K562 (cell line): ENCODE measurements at regions not wholly inside any gene's neighbourhood (a gene's known extent, or its start where the extent isn't known, plus 50 kb on each side); places are given as distances from the start of the nearest gene placed in this dataset.

Source experiments
- ATAC-seq: fragments of 200-7000 bp; cut with Tn5 transposase; 3 replicates; pipeline ENCODE4 v1.9.1; 2020; ENCODE audit warnings: moderate library complexity
- BruUV-seq: library from RNA; stranded (reverse); fragments of 400-500 nt; replicated peaks from 2 replicates; lab custom pipeline; 2021; lab: Mats Ljungman, UMichigan
- CTCF ChIA-PET: fragments of 300-600 bp; formaldehyde crosslinking; extraction: SDS; loops from one replicate; lab custom pipeline; 2021; ENCODE audit warnings: low intra/inter-chr PET ratio; lab: Yijun Ruan, JAX
- POLR2A ChIA-PET: fragments of 300-600, 350-650 bp; sonication (Branson Sonifier 250); formaldehyde crosslinking; extraction: SDS; loops from one replicate; lab custom pipeline; 2021; ENCODE audit warnings: antibody characterized with exemption, inconsistent platforms; lab: Yijun Ruan, JAX
- DNase-seq, 4 experiments: peaks; one replicate each; pipeline versions ENCODE4 v3.0.0 to v3.0.0-alpha.2; 2011 to 2018; ENCODE audit warnings: low spot score in 3 of 4, mixed read lengths in 3 of 4; ENCODE audit errors: extremely low read depth in 1 of 4
- FAIRE-seq: peaks from 2 replicates; lab custom pipeline; 2011; peaks lifted over from hg19 to GRCh38; lab: Jason Lieb, UNC
- H2AFZ ChIP-seq: 2 replicates; pipeline ENCODE4 v1.6.0; 2011; ENCODE audit warnings: low read depth, low read length, control low read depth, inconsistent platforms
- H3K27ac ChIP-seq: fragments of 200-600 bp; 3 replicates; pipeline ENCODE4 v1.8.0; 2011; ENCODE audit warnings: low read depth, mild to moderate bottlenecking, control low read depth, inconsistent platforms, low read length, moderate library complexity, mixed read lengths; ENCODE audit errors: extremely low read depth
- H3K27me3 ChIP-seq, 2 experiments: fragments of 300-600 bp in 1 of 2; 2 replicates in 1 of 2; 3 replicates in 1 of 2; pipeline versions ENCODE4 v1.6.0 to v1.8.0; 2011; ENCODE audit warnings: inconsistent platforms in 2 of 2, low read length in 2 of 2, mild to moderate bottlenecking in 1 of 2, mixed read lengths in 1 of 2, moderate library complexity in 1 of 2; ENCODE audit not compliant: control insufficient read depth in 2 of 2, insufficient read depth in 2 of 2
- H3K36me3 ChIP-seq: fragments of 300-600 bp; 3 replicates; pipeline ENCODE4 v1.8.0; 2011; ENCODE audit warnings: mild to moderate bottlenecking, low read length, inconsistent platforms; ENCODE audit not compliant: control insufficient read depth, insufficient read depth
- H3K4me1 ChIP-seq, 2 experiments: fragments of 200-600 bp in 1 of 2; replicated peaks in 1 of 2; 2 replicates in 1 of 2; 3 replicates in 1 of 2; pipeline versions ENCODE4 v1.5.1 to v1.8.0; 2011; ENCODE audit warnings: inconsistent platforms in 2 of 2, low read length in 2 of 2, mild to moderate bottlenecking in 1 of 2, mixed read lengths in 1 of 2, moderate library complexity in 1 of 2; ENCODE audit not compliant: control insufficient read depth in 2 of 2, insufficient read depth in 2 of 2
- H3K4me2 ChIP-seq: 2 replicates; pipeline ENCODE4 v1.6.1; 2011; ENCODE audit warnings: low read length, control low read depth, inconsistent platforms, mixed read lengths; ENCODE audit not compliant: insufficient read depth
- H3K4me3 ChIP-seq: fragments of 200-600 bp; sonication (generic), shearing (Covaris generic); 2 replicates; pipeline ENCODE4 v1.5.1; 2016; ENCODE audit warnings: control low read depth, inconsistent platforms
- H3K79me2 ChIP-seq: fragments of 200-600 bp; 3 replicates; pipeline ENCODE4 v1.8.0; 2011; ENCODE audit warnings: low read length, inconsistent platforms; ENCODE audit not compliant: control insufficient read depth, insufficient read depth
- H3K9ac ChIP-seq, 2 experiments: 2 replicates each; pipeline versions ENCODE4 v1.6.0 to v1.6.1; 2011; ENCODE audit warnings: low read depth in 2 of 2, low read length in 2 of 2, control low read depth in 1 of 2, inconsistent platforms in 1 of 2, mild to moderate bottlenecking in 1 of 2, mixed read lengths in 1 of 2; ENCODE audit not compliant: insufficient read depth in 1 of 2
- H3K9me1 ChIP-seq: one replicate; pipeline ENCODE4 v1.6.0; 2011; ENCODE audit warnings: inconsistent platforms, mild to moderate bottlenecking, low read length, moderate library complexity; ENCODE audit not compliant: control insufficient read depth, insufficient read depth
- H3K9me3 ChIP-seq: replicated peaks from 2 replicates; pipeline ENCODE4 v1.5.1; 2011; ENCODE audit warnings: low read depth, low read length, inconsistent platforms; ENCODE audit not compliant: control insufficient read depth, insufficient read depth
- H4K20me1 ChIP-seq: replicated peaks from 2 replicates; pipeline ENCODE4 v1.6.1; 2011; ENCODE audit warnings: low read length, inconsistent platforms, mixed read lengths; ENCODE audit not compliant: control insufficient read depth, insufficient read depth
- ESRRA ChIP-seq: fragments of 450-650 bp; IDR thresholded peaks from 2 replicates; pipeline ENCODE4 v1.6.1; 2014; ENCODE audit warnings: low read depth, mild to moderate bottlenecking, moderate library complexity, borderline replicate concordance
- FOXJ3 ChIP-seq: sonication (generic); formaldehyde crosslinking; IDR thresholded peaks from 2 replicates; pipeline ENCODE4 v1.4.0; 2020; ENCODE audit warnings: mild to moderate bottlenecking, missing genetic modification reagents
- HES1 ChIP-seq: fragments of 450-650 bp; IDR thresholded peaks from 2 replicates; pipeline ENCODE4 v1.6.1; 2016; ENCODE audit warnings: low read depth, mild to moderate bottlenecking, moderate library complexity
- MBD2 ChIP-seq: sonication (generic); IDR thresholded peaks from 2 replicates; pipeline ENCODE4 v1.6.1; 2016; ENCODE audit warnings: low read depth, borderline replicate concordance
- NR1H2 ChIP-seq: sonication (generic); formaldehyde crosslinking; IDR thresholded peaks from 2 replicates; pipeline ENCODE4 v1.4.0; 2020; ENCODE audit warnings: mild to moderate bottlenecking, missing genetic modification reagents
- PHB ChIP-seq: fragments of 250-450 bp; sonication (Bioruptor Pico); IDR thresholded peaks from 2 replicates; pipeline ENCODE4 v1.5.0; 2021
- POLR2B ChIP-seq: fragments of 450-650 bp; IDR thresholded peaks from 2 replicates; pipeline ENCODE4 v1.6.1; 2018; ENCODE audit warnings: low read depth; ENCODE audit not compliant: partially characterized antibody
- RB1 ChIP-seq: fragments of 450-650 bp; IDR thresholded peaks from 2 replicates; pipeline ENCODE4 v1.6.1; 2017; ENCODE audit warnings: low read depth, mild to moderate bottlenecking
- SAFB ChIP-seq: fragments of 200-400 bp; formaldehyde crosslinking; IDR thresholded peaks from 2 replicates; pipeline ENCODE4 v1.6.1; 2017; ENCODE audit warnings: low read depth, low read length, borderline replicate concordance
- TAF15 ChIP-seq: fragments of 200-400 bp; formaldehyde crosslinking; IDR thresholded peaks from 2 replicates; pipeline ENCODE4 v1.6.1; 2017; ENCODE audit warnings: mild to moderate bottlenecking, low read depth, low read length, moderate library complexity
- USF1 ChIP-seq: sonication (generic); formaldehyde crosslinking; IDR thresholded peaks from 2 replicates; pipeline ENCODE4 v1.9.0; 2022; ENCODE audit warnings: mild to moderate bottlenecking, missing genetic modification reagents
- ZNF277 ChIP-seq: fragments of 250-450 bp; sonication (Bioruptor Pico); IDR thresholded peaks from 2 replicates; pipeline ENCODE4 v1.8.0; 2022; ENCODE audit warnings: inconsistent platforms, mild to moderate bottlenecking, moderate library complexity, borderline replicate concordance
- WGBS: fragments of 100-300 bp; shearing (Covaris generic); methylation state at CpG from one replicate; pipeline ENCODE4 v1.1.6; 2016; ENCODE audit warnings: low coverage, mixed read lengths; ENCODE audit not compliant: insufficient coverage; ENCODE audit errors: missing lambda C conversion rate; 5-methylcytosine and 5-hydroxymethylcytosine counted together
- in situ Hi-C: fragments of 300-500 bp; cut with MboI; formaldehyde crosslinking; loops from 4 replicates; pipeline ENCODE4 v1.15.0; 2018; ENCODE audit warnings: inconsistent platforms, mixed read lengths
- intact Hi-C: fragments of 100-400 bp; cut with micrococcal nuclease; formaldehyde crosslinking; loops from 2 replicates; pipeline ENCODE4 v1.14.2; 2022

- in situ Hi-C loops = loop anchor here (25.0 kb wide), 1 partner anchor 247 kb away; no protein-coding TSS in a partner anchor
- Histone ChIP-seq H2AFZ (no peak overlapping the region), H3K9me3 (no peaks in the 10 kb centered on the region), H3K4me3 (no peak overlapping the region), H3K79me2 (no peaks in the 10 kb centered on the region), H3K27me3 (no peaks in the 10 kb centered on the region), H4K20me1 (no peaks in the 10 kb centered on the region), H3K36me3 (no peaks in the 10 kb centered on the region), H3K9ac (no peak overlapping the region), H3K27ac (no peak overlapping the region), H3K4me2 (no peak overlapping the region), H3K9me1 (no peaks in the 10 kb centered on the region), H3K4me1 (no peaks in the 10 kb centered on the region)
- WGBS = 0% methylated on average over 3 of the region's 3 CpGs
- no peak for ATAC-seq
- ChIA-PET POLR2A (no interaction called here), CTCF (no interaction called here)
- no peak for FAIRE-seq
- BruUV-seq = no TSS peak
- intact Hi-C loops = no loop called here
- TF ChIP-seq HES1 (no peak), RB1 (no peak), PHB (CRISPR knock-in tag) (no peak), POLR2B (no peak)
- DNase-seq = no peak
Observed at GRCh38 chr18:57890266-57890665, 87.2 kb upstream of the ATP8B1 start.

GRCh38 chr18:57889841-57890240 is 86.7 kb upstream of the ATP8B1 start:
- DNase-seq (no peak), FAIRE-seq (no peak), ATAC-seq (no peak)
- Histone ChIP-seq H3K4me2 (no peak overlapping the region), H3K36me3 (no peaks in the 10 kb centered on the region), H3K4me3 (no peak overlapping the region), H2AFZ (no peak overlapping the region), H3K9ac (no peak overlapping the region), H4K20me1 (no peaks in the 10 kb centered on the region), H3K9me1 (no peaks in the 10 kb centered on the region), H3K27ac (no peak overlapping the region), H3K79me2 (no peaks in the 10 kb centered on the region), H3K9me3 (no peaks in the 10 kb centered on the region), H3K4me1 (no peaks in the 10 kb centered on the region), H3K27me3 (no peaks in the 10 kb centered on the region)
- no peak for TF ChIP-seq MBD2
- no peak for TF ChIP-seq SAFB
- no peak for TF ChIP-seq ESRRA
- no peak for TF ChIP-seq ZNF277
- TF ChIP-seq FOXJ3 (CRISPR knock-in tag) = no peak
- TF ChIP-seq TAF15 = no peak
- no peak for TF ChIP-seq USF1 (CRISPR knock-in tag)
- TF ChIP-seq NR1H2 (CRISPR knock-in tag) = no peak
- BruUV-seq = no TSS peak
- intact Hi-C loops = loop anchor here (10.0 kb wide), 1 partner anchor 65 kb away; no protein-coding TSS in a partner anchor
- 0% methylated on average over 1 of the region's 1 CpG for WGBS
- CTCF ChIA-PET = no interaction called here
- POLR2A ChIA-PET = no interaction called here
- in situ Hi-C loops = loop anchor here (25.0 kb wide), 1 partner anchor 247 kb away; no protein-coding TSS in a partner anchor
